RWPE1 (cell line): ENCODE measurements at regions not wholly inside any gene's neighbourhood (a gene's known extent, or its start where the extent isn't known, plus 50 kb on each side); places are given as distances from the start of the nearest gene placed in this dataset.

ENCODE experiments used
- CTCF ChIA-PET: fragments of 350-600 bp; sonication (Branson Sonifier 250); formaldehyde crosslinking; extraction: SDS; loops from one replicate; lab custom pipeline; 2021; lab: Yijun Ruan, JAX
- POLR2A ChIA-PET: fragments of 400-600 bp; formaldehyde crosslinking; extraction: SDS; loops from one replicate; lab custom pipeline; 2020; ENCODE audit warnings: antibody characterized with exemption; ENCODE audit not compliant: low non-redundant PET; lab: Yijun Ruan, JAX
- DNase-seq: peaks from one replicate; pipeline ENCODE4 v3.0.0; 2012; ENCODE audit warnings: low spot score
- H3K27ac ChIP-seq: fragments of 450-650 bp; 2 replicates; pipeline ENCODE4 v1.5.1; 2017
- TF ChIP-seq, protein P1 (sequence below): fragments of 450-650 bp; conservative IDR thresholded peaks from 2 replicates; pipeline ENCODE4 v1.5.1; 2017; ENCODE audit warnings: low read depth, mild to moderate bottlenecking

DNA sequence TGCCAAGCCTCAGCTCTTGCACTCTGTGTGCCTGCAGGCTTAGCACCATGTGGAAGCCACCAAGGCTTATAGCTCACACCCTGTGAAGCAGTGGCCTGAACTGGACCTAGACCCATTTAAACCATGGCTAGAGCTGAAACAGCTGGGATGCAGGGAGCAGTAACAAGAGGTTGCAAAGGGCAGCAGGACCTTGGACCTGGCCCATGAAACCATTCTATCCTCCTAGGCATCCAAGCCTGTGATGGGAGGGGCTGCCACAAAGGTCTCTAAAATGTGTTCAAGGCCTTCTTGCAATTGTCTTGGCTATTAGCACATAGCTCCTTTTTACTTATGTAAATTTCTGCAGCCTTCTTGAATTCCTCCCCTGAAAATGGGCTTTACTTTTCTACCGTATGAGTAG, 57.9 kb upstream of the NPAP1 start:
- H3K27ac ChIP-seq: no peak overlapping the region
- POLR2A ChIA-PET: no interaction called here

DNA sequence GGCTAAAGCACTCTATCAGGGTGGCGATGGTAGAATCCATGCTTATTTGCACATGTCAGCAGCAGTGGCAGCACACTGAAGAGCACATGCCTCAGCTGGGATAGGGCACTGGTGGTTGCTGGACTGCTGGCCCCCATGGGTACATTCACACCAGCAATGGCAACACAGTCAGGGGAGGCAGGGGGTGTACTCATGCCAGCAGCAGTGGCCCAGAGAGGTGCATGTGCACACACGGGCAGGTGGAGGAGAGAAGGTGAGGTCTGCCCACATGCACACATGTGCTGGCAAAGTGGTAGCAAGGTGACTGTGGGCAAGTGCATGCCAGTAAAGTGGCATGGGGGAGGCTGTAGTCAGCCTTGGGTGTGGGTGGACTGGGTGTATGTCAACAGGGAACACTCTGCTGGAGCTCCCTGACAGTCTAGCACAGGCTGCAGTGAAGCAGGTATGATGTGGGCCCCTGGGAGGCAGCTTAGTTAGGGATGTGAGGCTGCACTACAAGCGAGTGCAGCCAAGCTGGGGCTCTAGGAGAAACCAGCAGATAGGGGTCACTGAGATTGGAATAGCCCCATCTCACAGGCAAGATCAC, 53.9 kb upstream of the NPAP1 start:
- CTCF ChIA-PET: no interaction called here
- TF ChIP-seq, protein P1, sequence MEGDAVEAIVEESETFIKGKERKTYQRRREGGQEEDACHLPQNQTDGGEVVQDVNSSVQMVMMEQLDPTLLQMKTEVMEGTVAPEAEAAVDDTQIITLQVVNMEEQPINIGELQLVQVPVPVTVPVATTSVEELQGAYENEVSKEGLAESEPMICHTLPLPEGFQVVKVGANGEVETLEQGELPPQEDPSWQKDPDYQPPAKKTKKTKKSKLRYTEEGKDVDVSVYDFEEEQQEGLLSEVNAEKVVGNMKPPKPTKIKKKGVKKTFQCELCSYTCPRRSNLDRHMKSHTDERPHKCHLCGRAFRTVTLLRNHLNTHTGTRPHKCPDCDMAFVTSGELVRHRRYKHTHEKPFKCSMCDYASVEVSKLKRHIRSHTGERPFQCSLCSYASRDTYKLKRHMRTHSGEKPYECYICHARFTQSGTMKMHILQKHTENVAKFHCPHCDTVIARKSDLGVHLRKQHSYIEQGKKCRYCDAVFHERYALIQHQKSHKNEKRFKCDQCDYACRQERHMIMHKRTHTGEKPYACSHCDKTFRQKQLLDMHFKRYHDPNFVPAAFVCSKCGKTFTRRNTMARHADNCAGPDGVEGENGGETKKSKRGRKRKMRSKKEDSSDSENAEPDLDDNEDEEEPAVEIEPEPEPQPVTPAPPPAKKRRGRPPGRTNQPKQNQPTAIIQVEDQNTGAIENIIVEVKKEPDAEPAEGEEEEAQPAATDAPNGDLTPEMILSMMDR: no peak
- POLR2A ChIA-PET: no interaction called here
- DNase-seq: no peak
- no peak overlapping the region for H3K27ac ChIP-seq

More for the DNA sequence above, 57.9 kb upstream of the NPAP1 start:
- CTCF ChIA-PET: no interaction called here
- TF ChIP-seq, protein P1: no peak
- DNase-seq: no peak
